ENCODE measurements at regions not wholly inside any gene's neighbourhood (a gene's known extent, or its start where the extent isn't known, plus 50 kb on each side); places are given as distances from the start of the nearest gene placed in this dataset.
"Not testable (repeated sequence)": the region's sequence is repeated elsewhere in the genome, so short reads cannot be mapped to it uniquely, and the experiment has no call there.

DNA sequence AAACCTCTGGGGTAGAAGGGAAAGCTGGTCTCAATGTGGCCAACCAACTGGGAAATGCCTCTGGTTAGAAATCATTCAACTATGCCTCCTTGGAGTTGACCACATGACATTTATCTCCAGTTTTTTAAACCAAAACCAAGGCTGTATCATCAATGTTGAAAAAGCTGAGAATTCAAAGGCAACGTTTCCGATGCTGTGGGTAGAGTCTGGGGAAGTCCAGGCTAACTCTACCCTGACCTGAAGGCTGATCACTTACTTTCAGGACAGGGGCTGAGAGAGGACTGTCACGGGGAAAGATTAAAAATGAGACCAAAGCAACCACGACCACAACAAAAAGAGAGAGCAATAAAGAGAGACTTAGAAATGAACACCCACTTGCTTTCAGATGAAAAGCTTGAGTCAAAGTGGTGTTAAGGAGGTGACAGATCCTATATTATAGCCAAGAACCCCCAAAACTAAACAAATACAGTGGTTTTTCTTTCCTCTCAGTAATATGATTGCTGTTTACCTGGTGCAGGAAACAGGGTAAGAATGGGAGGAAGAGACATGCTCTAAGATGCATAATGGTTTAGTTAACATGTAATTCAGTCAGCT lies 90.8 kb upstream of the TNFSF4 start:
- DNase-seq (ENCODE audit: extremely low spot score, insufficient read length, low read depth) (peak; percentile 4), FAIRE-seq (peak; percentile 92)

DNA sequence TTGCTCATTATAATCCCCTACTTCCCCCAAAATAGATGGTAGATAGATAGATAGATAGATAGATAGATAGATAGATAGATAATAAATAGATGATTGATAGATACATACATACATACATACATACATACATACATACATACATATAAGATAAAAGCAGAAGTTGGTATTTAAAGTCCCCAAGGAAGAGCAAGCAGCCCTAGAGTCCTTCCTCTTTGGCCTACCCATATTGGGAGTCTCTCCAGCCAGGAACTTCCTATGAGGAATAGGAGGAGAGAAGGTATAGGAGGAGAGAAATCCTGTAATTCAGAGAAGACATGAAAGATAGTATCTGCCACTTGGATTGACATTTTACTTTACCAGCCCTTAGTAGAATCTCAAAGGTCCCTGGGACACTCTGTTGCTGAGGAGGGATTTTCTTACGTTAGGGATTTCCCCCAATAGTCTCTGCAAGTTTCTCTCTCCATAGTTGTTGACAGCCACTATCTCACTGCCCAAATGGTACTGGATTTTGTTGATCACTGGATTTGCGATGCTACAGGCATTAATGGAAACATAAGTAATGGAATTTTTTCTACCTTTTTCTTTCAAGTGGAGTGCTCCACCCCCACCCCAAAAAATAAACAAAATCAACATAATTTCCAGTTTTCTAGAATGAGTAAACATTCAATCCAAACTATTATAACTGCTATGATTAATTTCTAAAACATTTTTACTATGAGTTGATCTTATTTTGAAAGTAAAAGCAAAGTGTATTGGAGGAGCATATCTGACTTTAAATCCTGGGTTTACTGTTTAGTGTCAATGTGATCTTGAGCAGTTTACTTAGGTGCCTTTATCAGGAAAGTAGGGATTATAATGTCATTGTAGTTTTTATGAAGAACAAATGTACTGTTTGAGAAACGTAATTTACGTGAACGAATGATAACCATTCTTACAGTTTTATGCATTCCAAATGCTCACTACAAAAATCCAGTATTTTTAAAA lies 93.2 kb upstream of the TNFSF4 start:
- no peak for DNase-seq (ENCODE audit: extremely low spot score, insufficient read length, low read depth)
- peak; percentile 51 for FAIRE-seq

GRCh38 chr1:173301507-173301906 lies 94.4 kb upstream of the TNFSF4 start:
- FAIRE-seq (no peak), DNase-seq (ENCODE audit: extremely low spot score, insufficient read length, low read depth) (no peak)

DNA sequence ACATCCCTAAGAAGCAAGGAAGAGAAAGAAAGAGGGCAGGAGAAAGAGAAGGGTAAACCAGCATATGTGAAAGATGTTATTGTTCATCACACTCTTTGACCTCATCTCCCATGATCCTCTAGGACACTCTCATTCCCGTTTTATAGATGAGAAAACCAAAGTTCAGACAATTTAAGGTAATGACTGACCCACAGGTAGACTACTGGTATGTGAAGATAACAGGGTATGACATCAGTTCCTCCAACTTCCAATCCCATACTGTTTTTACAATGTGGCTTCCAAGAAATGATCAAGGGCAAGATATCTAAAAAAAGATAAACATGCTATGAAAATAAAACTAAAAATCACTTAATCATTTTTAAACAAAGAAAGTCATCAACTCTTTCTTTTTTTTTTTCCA lies 95.2 kb upstream of the TNFSF4 start:
- no peak for FAIRE-seq

GRCh38 chr1:173302890-173303829 lies 96.0 kb upstream of the TNFSF4 start:
- FAIRE-seq (no peak), DNase-seq (ENCODE audit: extremely low spot score, insufficient read length, low read depth) (no peak)

More for the DNA sequence above, 95.2 kb upstream of the TNFSF4 start:
- DNase-seq (ENCODE audit: extremely low spot score, insufficient read length, low read depth) = no peak

DNA sequence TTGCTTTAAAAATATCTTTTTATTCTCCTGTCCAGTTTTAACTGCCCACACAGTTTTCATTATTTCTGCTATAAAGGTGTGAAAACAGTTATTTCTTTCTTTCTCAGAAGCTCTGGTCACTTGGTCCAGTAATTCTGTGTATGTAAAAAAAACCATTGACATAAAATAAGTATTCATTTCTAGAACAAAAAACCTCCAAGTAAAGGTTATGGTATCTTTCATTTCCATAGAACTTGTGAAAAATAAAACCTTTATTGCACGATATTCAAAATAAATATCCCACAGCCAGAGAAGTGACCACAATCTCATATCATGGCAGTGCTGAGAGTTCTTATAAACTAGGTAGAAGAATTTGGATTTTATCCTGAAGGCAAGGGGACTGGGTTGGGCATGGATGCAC lies 96.9 kb upstream of the TNFSF4 start:
- DNase-seq (ENCODE audit: extremely low spot score, insufficient read length, low read depth) (no peak), FAIRE-seq (no peak)

DNA sequence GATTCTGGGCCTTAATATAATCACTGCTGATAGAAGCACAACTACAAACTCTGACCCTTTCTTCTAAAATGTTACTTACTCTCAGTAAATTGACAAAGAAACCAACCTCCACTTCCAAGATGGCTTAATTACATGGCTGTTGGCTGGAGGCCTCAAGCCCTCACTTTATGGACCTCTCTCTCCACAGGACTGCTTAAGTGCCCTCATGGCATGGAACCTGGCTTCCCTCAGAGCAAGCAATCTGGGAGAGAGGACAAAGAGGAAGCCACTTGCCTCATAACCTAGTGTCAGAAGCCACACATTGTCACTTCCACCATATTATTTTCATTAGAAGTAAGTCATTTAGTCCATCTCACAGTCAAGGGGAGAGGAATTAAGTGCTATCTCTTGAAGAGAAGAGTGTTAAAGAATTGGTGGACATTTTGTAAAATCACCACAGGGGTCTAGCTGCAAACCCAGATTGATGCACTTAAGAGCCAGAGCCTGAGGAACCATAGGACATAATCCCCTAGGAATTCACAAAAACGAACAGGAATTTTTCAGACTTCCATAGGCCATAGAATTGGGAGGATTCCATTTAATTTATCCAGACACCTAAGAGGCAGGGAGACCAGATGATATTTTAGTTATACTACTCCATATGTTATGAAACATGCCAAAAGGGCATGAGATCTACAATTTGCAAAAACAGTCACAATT lies 97.5 kb upstream of the TNFSF4 start:
- FAIRE-seq (no peak), DNase-seq (ENCODE audit: extremely low spot score, insufficient read length, low read depth) (no peak)

- DNase-seq (ENCODE audit: extremely low spot score, insufficient read length, low read depth) (no peak), FAIRE-seq (no peak)
These were observed 100.7 kb upstream of the TNFSF4 start for GRCh38 chr1:173307845-173308244.

DNA sequence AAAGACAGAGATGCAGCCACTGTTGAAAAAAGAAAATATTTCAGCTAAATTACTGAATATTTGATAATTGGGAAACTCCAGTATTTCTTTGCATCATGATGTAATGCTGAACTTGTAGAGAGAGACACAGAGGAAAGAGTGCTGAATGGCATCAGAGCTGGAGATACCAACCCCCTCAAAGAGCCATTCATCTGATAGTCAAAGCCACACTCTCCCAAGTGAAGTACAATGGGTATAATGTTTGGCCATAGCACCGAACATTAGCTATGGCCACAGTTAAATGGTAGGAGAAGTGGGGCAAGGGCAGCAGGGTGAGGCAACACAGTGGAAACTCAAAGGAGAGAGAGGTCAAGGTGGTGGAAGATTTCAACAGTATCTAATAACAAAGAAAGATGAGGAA lies 107.5 kb upstream of the TNFSF4 start:
- no peak for FAIRE-seq

DNA sequence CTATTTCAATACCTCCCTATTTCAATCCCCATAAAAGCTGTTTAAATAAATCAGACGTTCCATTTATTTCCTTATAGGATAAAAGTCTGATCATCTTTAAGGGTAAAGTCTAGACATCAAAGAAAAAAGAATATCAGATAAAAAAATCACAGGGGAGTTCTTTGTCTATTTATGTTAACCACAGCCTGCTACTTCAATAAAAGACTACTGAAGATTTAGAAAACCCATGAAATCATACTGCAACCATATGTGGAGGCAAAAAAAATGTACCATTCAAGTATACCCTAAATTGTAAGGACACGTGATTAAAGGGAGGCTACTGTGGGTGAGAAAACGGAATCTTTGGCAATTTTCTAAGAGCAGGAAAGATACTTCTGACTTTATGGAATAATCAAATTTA lies 108.2 kb upstream of the TNFSF4 start:
- FAIRE-seq (no peak), DNase-seq (ENCODE audit: extremely low spot score, insufficient read length, low read depth) (no peak)

More for the DNA sequence above, 107.5 kb upstream of the TNFSF4 start:
- DNase-seq (ENCODE audit: extremely low spot score, insufficient read length, low read depth) = no peak

- FAIRE-seq = no peak
- DNase-seq (ENCODE audit: extremely low spot score, insufficient read length, low read depth) = no peak
These were observed 111.7 kb upstream of the TNFSF4 start for GRCh38 chr1:173318788-173319187.

- not testable (repeated sequence) for FAIRE-seq; DNase-seq (ENCODE audit: extremely low spot score, insufficient read length, low read depth)
These were observed 117.2 kb upstream of the TNFSF4 start for GRCh38 chr1:173324352-173324751.

DNA sequence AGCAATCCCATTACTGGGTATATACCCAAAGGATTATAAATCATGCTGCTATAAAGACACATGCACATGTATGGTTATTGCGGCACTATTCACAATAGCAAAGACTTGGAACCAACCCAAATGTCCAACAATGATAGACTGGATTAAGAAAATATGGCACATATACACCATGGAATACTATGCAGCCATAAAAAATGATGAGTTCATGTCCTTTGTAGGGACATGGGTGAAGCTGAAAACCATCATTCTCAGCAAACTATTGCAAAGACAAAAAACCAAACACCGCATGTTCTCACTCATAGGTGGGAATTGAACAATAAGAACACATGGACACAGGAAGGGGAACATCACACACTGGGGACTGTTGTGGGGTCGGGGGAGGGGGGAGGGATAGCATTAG lies 120.9 kb upstream of the TNFSF4 start:
- not testable (repeated sequence) for FAIRE-seq; DNase-seq (ENCODE audit: extremely low spot score, insufficient read length, low read depth)

DNA sequence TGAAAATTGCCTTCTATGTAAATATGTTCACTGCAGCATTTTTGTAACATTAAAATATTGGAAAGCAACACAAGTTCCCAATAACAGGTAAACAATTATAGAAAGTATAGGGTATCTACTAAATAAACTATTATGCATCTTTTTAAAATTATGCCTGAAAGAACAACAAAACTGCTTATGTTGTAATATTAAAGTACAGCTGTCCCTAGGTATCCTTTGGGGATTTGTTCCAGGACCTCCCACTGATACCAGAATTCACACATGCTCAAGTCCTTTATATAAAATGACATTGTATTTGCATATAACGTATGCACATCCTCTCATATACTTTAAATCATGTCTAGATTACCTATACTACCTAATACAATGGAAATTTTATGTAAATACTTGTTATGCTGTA lies 121.8 kb upstream of the TNFSF4 start:
- FAIRE-seq (no peak), DNase-seq (ENCODE audit: extremely low spot score, insufficient read length, low read depth) (no peak)

- FAIRE-seq (no peak), DNase-seq (ENCODE audit: extremely low spot score, insufficient read length, low read depth) (no peak)
These were observed 122.6 kb upstream of the TNFSF4 start for GRCh38 chr1:173329726-173330125.

- no peak for FAIRE-seq
- no peak for DNase-seq (ENCODE audit: extremely low spot score, insufficient read length, low read depth)
These were observed 123.2 kb upstream of the TNFSF4 start for GRCh38 chr1:173330149-173330951.

GRCh38 chr1:173330952-173331548 lies 123.9 kb upstream of the TNFSF4 start:
- DNase-seq (ENCODE audit: extremely low spot score, insufficient read length, low read depth) = not testable (repeated sequence)
- peak; percentile 39 for FAIRE-seq

- DNase-seq (ENCODE audit: extremely low spot score, insufficient read length, low read depth) (no peak), FAIRE-seq (no peak)
These were observed 124.9 kb upstream of the TNFSF4 start for GRCh38 chr1:173332026-173332425.

Measured in GM18507 (cell line).